ENCODE measurements at regions not wholly inside any gene's neighbourhood (a gene's known extent, or its start where the extent isn't known, plus 50 kb on each side); places are given as distances from the start of the nearest gene placed in this dataset.
"Not testable (repeated sequence)": the region's sequence is repeated elsewhere in the genome, so short reads cannot be mapped to it uniquely, and the experiment has no call there.

DNA sequence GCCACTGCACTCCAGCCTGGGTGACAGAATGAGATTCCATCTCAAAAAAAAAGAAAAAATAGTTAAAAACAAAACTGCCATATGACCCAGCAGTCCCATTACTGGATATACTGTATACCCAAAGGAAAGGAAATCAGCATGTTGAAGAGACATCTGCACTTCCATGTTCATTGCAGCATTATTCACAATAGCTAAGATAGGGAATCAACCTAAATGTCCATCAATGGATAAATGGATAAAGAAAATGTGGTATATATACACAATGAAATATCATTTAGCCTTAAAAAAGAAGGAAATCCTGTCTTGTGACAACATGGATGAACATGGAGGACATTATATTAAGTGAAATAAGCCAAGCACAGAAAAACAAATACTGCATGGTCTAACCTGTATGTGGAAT is 160.7 kb downstream of the DUSP6 start:
- not testable (repeated sequence) for DNase-seq (ENCODE audit: low spot score in 2 of 2); ATAC-seq (replicated peaks; ENCODE audit: extremely low read depth, poor library complexity, severe bottlenecking); H3K9me3 Mint-ChIP-seq; H3K27me3 Mint-ChIP-seq; H3K27ac Mint-ChIP-seq (ENCODE audit: low read depth); H3K36me3 Mint-ChIP-seq (ENCODE audit: insufficient read depth); H3K4me1 Mint-ChIP-seq; H3K4me3 Mint-ChIP-seq

GRCh38 chr12:89189448-89189847 is 162.9 kb downstream of the DUSP6 start:
- Mint-ChIP-seq H3K9me3 (no peaks in the 10 kb centered on the region), H3K27ac (ENCODE audit: low read depth) (no peak overlapping the region), H3K27me3 (no peaks in the 10 kb centered on the region), H3K4me1 (no peaks in the 10 kb centered on the region), H3K36me3 (ENCODE audit: insufficient read depth) (no peaks in the 10 kb centered on the region), H3K4me3 (no peak overlapping the region)
- DNase-seq (ENCODE audit: low spot score in 2 of 2) (no peak), ATAC-seq (replicated peaks; ENCODE audit: extremely low read depth, poor library complexity, severe bottlenecking) (no peak)

DNA sequence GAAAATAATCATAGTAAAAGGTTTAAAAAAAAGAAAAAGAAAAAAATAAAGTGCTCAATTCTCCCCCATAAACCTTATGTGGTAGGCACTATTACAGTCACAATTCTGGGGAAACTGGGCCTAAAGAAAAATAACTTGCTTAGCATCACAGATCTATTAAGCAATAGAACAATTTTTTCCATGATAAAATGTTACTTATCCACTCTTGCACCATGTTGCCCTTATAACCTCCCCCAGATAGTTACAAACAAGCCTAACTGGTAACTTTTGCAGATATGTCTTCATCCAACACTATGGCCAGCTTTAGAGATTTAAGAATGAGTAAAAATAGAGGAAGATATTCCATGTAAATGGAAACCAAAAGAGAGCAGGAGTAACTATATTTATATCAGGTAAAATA is 164.8 kb downstream of the DUSP6 start:
- H3K36me3 Mint-ChIP-seq (ENCODE audit: insufficient read depth) = no peaks in the 10 kb centered on the region
- H3K4me1 Mint-ChIP-seq = no peaks in the 10 kb centered on the region
- H3K4me3 Mint-ChIP-seq = no peak overlapping the region
- DNase-seq (ENCODE audit: low spot score in 2 of 2) = no peak
- no peak for ATAC-seq (replicated peaks; ENCODE audit: extremely low read depth, poor library complexity, severe bottlenecking)
- H3K27me3 Mint-ChIP-seq = no peaks in the 10 kb centered on the region
- H3K27ac Mint-ChIP-seq (ENCODE audit: low read depth) = no peak overlapping the region
- no peaks in the 10 kb centered on the region for H3K9me3 Mint-ChIP-seq

GRCh38 chr12:89185889-89186288 is 166.4 kb downstream of the DUSP6 start:
- H3K4me1 Mint-ChIP-seq = no peaks in the 10 kb centered on the region
- no peak for DNase-seq (ENCODE audit: low spot score in 2 of 2)
- H3K27ac Mint-ChIP-seq (ENCODE audit: low read depth) = no peak overlapping the region
- H3K9me3 Mint-ChIP-seq = no peaks in the 10 kb centered on the region
- no peak for ATAC-seq (replicated peaks; ENCODE audit: extremely low read depth, poor library complexity, severe bottlenecking)
- H3K4me3 Mint-ChIP-seq = no peak overlapping the region
- no peaks in the 10 kb centered on the region for H3K27me3 Mint-ChIP-seq
- H3K36me3 Mint-ChIP-seq (ENCODE audit: insufficient read depth) = no peaks in the 10 kb centered on the region

DNA sequence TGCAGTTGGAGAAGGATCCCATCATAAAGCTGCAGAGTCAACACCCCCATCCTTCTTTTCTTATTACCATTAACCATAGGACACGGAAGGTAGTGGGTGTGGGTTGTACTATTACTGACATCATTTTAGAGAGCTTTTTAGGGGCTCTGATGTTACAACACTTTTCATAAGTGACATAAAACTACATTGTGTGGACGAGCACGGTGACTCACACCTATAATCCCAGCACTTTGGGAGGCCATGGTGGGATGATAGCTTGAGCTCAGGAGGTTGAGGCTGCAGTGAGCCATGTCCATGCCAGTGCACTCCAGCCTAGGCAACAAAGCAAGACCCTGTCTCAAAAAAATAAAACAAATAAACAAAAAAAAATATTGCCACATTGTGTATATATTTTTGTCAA is 167.1 kb downstream of the DUSP6 start:
- Mint-ChIP-seq H3K4me1 (no peaks in the 10 kb centered on the region), H3K36me3 (ENCODE audit: insufficient read depth) (no peaks in the 10 kb centered on the region), H3K27me3 (peaks cover 6% of the 10 kb centered on the region), H3K4me3 (no peak overlapping the region), H3K9me3 (no peaks in the 10 kb centered on the region), H3K27ac (ENCODE audit: low read depth) (no peak overlapping the region)
- ATAC-seq (replicated peaks; ENCODE audit: extremely low read depth, poor library complexity, severe bottlenecking) (no peak), DNase-seq (ENCODE audit: low spot score in 2 of 2) (no peak)

- Mint-ChIP-seq H3K27ac (ENCODE audit: low read depth) (no peak overlapping the region), H3K9me3 (no peaks in the 10 kb centered on the region), H3K27me3 (peaks cover 12% of the 10 kb centered on the region), H3K36me3 (ENCODE audit: insufficient read depth) (no peaks in the 10 kb centered on the region), H3K4me1 (no peaks in the 10 kb centered on the region), H3K4me3 (no peak overlapping the region)
- DNase-seq (ENCODE audit: low spot score in 2 of 2) (no peak), ATAC-seq (replicated peaks; ENCODE audit: extremely low read depth, poor library complexity, severe bottlenecking) (no peak)
Measured at GRCh38 chr12:89183985-89184435, 168.3 kb downstream of the DUSP6 start.

DNA sequence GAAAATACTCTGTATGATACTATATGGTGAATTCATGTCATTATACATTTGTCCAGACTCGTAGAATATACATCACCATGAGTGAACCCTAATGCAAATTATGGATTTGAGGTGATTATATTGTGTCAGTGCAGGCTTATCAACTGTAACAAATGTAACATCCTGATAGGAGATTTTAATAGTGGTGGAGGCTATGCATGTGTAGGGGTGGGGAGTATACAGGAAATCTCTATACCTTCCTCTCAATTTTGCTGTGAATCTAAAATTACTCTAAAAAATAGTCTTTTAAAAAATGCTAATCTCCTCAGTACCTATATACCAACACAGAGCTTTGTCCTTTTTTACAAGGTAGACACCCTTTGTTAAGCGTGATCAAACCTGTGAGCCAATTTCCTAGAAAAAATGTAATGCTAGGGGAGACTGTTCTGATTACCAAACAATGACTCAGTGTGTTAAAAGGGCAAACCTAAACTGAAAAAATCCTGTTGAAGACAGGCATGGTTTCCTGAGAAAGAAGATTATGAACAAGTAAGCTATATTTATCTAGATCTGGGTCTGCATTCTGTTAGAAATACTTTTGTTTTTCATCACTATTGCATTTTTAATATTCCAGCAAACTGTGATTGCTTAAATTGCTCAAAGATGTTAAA is 170.9 kb downstream of the DUSP6 start:
- Mint-ChIP-seq H3K27me3 (peaks cover 12% of the 10 kb centered on the region), H3K9me3 (no peaks in the 10 kb centered on the region), H3K36me3 (ENCODE audit: insufficient read depth) (no peaks in the 10 kb centered on the region), H3K27ac (ENCODE audit: low read depth) (no peak overlapping the region), H3K4me3 (no peak overlapping the region), H3K4me1 (no peaks in the 10 kb centered on the region)
- DNase-seq (ENCODE audit: low spot score in 2 of 2) = no peak
- no peak for ATAC-seq (replicated peaks; ENCODE audit: extremely low read depth, poor library complexity, severe bottlenecking)

DNA sequence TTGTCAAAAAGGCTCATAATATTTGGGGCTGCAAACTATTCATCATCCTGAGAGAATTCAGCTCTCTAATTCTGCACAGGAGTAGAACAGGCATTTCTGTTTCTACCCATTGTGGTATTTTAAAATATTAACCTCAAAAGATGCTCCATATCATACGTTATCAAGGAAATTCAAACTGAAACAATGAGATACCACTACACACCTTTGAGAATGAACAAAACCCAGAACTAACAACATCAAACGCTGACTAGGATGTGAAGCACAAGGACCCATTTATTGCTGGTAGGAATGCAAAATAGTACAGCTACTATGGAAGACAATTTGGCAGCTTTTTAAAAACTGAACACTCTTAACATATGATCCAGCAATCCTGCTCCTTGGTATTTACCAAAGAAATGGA is 171.8 kb downstream of the DUSP6 start:
- ATAC-seq (replicated peaks; ENCODE audit: extremely low read depth, poor library complexity, severe bottlenecking) (no peak), DNase-seq (ENCODE audit: low spot score in 2 of 2) (no peak)
- H3K4me1 Mint-ChIP-seq = no peaks in the 10 kb centered on the region
- no peaks in the 10 kb centered on the region for H3K9me3 Mint-ChIP-seq
- H3K27ac Mint-ChIP-seq (ENCODE audit: low read depth) = no peak overlapping the region
- peaks cover 12% of the 10 kb centered on the region for H3K27me3 Mint-ChIP-seq
- H3K36me3 Mint-ChIP-seq (ENCODE audit: insufficient read depth) = no peaks in the 10 kb centered on the region
- no peak overlapping the region for H3K4me3 Mint-ChIP-seq

DNA sequence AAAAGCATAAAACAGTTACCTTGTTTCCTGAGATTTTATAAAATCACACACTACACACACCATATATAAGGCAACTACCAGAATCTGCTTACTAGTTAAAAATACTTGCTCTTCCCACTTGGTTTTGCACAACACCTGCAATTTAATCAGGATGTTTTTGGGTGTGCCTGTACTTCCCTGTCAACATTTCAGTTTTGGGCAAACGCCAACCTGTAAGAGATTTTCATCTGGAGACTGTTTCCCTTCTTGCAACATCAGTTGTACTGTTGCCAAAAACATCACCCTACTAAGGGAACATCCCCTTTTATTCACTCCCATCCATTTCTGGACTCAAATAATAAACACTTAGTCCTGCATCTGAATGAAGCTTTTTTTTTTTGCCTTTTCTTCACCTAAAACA is 172.3 kb downstream of the DUSP6 start:
- ATAC-seq (replicated peaks; ENCODE audit: extremely low read depth, poor library complexity, severe bottlenecking) (no peak), DNase-seq (ENCODE audit: low spot score in 2 of 2) (no peak)
- no peak overlapping the region for H3K4me3 Mint-ChIP-seq
- H3K4me1 Mint-ChIP-seq = no peaks in the 10 kb centered on the region
- H3K27ac Mint-ChIP-seq (ENCODE audit: low read depth) = no peak overlapping the region
- H3K27me3 Mint-ChIP-seq = peaks cover 12% of the 10 kb centered on the region
- no peaks in the 10 kb centered on the region for H3K36me3 Mint-ChIP-seq (ENCODE audit: insufficient read depth)
- H3K9me3 Mint-ChIP-seq = no peaks in the 10 kb centered on the region

DNA sequence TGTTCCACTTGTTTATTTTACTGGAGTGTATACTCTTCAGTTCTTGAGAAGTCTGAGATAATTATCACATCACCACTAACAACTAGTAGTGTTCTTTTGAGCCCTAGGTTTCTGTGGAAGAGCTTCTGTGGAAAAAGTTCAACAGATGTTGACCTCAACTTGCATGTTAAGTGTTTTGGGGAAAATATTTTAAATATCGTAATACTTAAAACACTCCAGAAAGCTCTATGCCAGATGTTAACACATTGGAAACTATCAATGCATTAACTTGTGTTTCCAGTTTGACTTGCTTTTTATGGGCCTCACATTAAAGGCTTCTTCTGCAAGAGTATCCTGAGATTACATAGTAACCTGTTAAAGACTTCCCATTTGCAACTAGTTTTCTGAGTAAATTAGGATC is 173.1 kb downstream of the DUSP6 start:
- no peaks in the 10 kb centered on the region for H3K4me1 Mint-ChIP-seq
- no peak for ATAC-seq (replicated peaks; ENCODE audit: extremely low read depth, poor library complexity, severe bottlenecking)
- no peak overlapping the region for H3K27ac Mint-ChIP-seq (ENCODE audit: low read depth)

DNA sequence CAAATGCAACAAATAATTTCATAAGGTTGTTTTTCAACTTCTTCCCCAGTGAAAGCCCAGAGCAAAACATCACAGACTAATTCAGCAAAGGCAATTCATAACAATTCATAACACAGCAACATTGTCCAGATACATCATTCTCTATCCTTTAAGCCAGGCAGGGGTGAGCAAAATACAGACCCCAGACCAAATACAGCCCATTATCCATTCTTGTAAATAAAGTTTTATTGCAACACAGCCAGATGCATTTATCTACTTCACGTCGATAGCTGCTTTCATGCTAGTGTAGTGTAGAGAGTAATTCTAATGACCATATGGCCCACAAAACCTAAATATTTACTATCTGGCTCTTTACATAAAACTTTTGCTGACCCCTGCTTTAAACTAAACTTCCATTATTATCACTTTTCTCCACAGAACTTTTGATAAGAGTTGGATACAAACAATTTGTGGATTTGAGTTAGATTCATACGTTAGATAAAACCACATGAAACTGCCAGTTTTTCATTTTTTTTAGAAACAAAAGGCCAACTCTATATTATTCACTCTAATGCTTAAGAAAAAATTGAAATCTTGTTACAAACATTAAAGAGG is 174.4 kb downstream of the DUSP6 start:
- DNase-seq (ENCODE audit: low spot score in 2 of 2) (no peak), ATAC-seq (replicated peaks; ENCODE audit: extremely low read depth, poor library complexity, severe bottlenecking) (no peak)
- Mint-ChIP-seq H3K4me3 (no peak overlapping the region), H3K36me3 (ENCODE audit: insufficient read depth) (no peaks in the 10 kb centered on the region), H3K4me1 (no peaks in the 10 kb centered on the region), H3K27ac (ENCODE audit: low read depth) (no peak overlapping the region), H3K27me3 (peaks cover 12% of the 10 kb centered on the region), H3K9me3 (no peaks in the 10 kb centered on the region)

More for the DNA sequence above, 173.1 kb downstream of the DUSP6 start:
- no peaks in the 10 kb centered on the region for H3K36me3 Mint-ChIP-seq (ENCODE audit: insufficient read depth)
- peaks cover 12% of the 10 kb centered on the region for H3K27me3 Mint-ChIP-seq
- H3K4me3 Mint-ChIP-seq = no peak overlapping the region
- no peaks in the 10 kb centered on the region for H3K9me3 Mint-ChIP-seq
- DNase-seq (ENCODE audit: low spot score in 2 of 2) = no peak

GRCh38 chr12:89176676-89177075 is 175.6 kb downstream of the DUSP6 start:
- no peak for ATAC-seq (replicated peaks; ENCODE audit: extremely low read depth, poor library complexity, severe bottlenecking)
- no peaks in the 10 kb centered on the region for H3K4me1 Mint-ChIP-seq
- no peak for DNase-seq (ENCODE audit: low spot score in 2 of 2)
- peaks cover 12% of the 10 kb centered on the region for H3K27me3 Mint-ChIP-seq
- H3K9me3 Mint-ChIP-seq = no peaks in the 10 kb centered on the region
- no peak overlapping the region for H3K27ac Mint-ChIP-seq (ENCODE audit: low read depth)
- H3K4me3 Mint-ChIP-seq = no peak overlapping the region
- no peaks in the 10 kb centered on the region for H3K36me3 Mint-ChIP-seq (ENCODE audit: insufficient read depth)

GRCh38 chr12:89173678-89174077 is 178.6 kb downstream of the DUSP6 start:
- DNase-seq (ENCODE audit: low spot score in 2 of 2) = no peak
- Mint-ChIP-seq H3K4me3 (no peak overlapping the region), H3K4me1 (no peaks in the 10 kb centered on the region), H3K27me3 (no peaks in the 10 kb centered on the region), H3K36me3 (ENCODE audit: insufficient read depth) (no peaks in the 10 kb centered on the region), H3K27ac (ENCODE audit: low read depth) (no peak overlapping the region), H3K9me3 (no peaks in the 10 kb centered on the region)
- ATAC-seq (replicated peaks; ENCODE audit: extremely low read depth, poor library complexity, severe bottlenecking) = no peak
